SKM-1 (cell line): ENCODE measurements at regions not wholly inside any gene's neighbourhood (a gene's known extent, or its start where the extent isn't known, plus 50 kb on each side); places are given as distances from the start of the nearest gene placed in this dataset.
"Not testable (repeated sequence)": the region's sequence is repeated elsewhere in the genome, so short reads cannot be mapped to it uniquely, and the experiment has no call there.

Experiments
- DNase-seq: peaks from one replicate; lab custom pipeline; 2025; ENCODE audit not compliant: unreplicated experiment; lab: John Stamatoyannopoulos, UW

DNA sequence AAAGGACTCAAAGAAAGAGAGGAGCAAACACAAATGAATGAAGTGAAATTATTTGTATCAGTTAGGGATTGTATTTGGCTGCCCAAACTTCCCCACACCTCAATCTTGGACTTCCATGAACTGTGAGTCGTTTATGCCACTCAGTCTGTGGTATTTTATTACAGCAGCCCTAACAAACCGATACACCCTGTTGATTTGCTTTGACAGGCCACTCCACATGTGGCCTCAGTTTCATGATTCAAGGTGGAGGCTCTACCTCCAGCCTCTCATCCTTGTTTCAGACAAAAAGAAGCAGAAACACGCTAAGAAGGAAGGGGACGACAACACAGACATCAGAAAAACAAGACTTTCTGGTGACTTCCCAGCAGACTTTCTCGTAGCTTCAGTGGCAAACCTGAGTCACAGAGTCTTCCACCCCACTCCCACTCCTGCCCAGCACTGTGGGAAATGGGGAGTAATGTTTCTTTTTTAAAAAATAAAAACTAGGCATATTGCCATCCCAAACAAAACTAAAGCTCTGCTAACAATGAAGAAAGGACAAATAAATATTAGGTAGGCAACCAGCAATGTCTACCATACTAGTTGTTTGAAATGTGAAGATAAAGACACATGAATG is 52.2 kb upstream of the ABCA1 start:
- no peak for DNase-seq

DNA sequence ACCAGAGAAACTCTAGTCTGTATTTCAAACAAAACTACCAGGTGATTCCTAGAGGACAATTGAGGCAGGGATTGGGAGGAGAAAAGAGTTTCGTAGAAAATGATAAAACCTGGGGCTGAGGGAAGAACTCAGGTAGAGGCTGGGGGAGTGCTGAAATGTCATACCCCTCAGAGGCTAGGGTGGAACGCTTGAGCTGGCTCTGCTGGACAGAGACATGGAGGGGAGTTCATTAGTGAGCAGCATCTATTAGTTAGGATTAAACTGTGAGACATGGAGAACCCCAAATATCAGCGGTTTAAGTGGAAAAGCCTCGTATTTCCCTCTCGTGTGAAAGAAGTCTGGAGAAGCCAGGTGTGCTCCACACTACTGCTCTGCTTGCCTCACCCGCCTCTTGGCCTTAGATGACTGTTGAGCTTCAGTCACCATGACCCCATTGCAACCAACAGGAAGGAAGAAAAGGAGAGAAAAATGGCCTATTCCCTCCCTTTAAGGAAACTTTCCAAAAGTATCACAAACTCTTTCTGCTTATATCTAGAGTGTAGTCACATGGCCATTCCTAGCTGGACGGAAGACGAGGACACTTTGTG is 53.7 kb upstream of the ABCA1 start:
- DNase-seq = no peak

DNA sequence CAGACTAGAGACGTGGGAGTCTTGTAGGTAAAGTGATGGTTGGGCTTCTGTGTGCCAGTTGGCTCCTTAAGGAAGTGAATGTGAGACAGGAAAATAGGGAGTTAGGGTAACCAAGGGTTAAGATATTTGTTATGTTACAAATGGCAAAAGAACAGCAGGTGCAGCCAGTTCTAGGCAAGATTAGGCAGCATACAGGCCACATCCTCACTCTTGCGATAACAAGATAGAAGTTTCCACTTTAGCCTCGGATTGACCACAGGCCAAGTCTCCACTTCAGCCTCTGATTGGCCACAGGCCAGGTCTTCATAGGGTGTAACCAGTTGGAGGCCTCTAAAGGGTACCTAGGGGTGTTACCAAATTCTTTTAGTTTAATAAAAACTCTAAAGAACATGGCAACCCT is 54.6 kb upstream of the ABCA1 start:
- DNase-seq = no peak

DNA sequence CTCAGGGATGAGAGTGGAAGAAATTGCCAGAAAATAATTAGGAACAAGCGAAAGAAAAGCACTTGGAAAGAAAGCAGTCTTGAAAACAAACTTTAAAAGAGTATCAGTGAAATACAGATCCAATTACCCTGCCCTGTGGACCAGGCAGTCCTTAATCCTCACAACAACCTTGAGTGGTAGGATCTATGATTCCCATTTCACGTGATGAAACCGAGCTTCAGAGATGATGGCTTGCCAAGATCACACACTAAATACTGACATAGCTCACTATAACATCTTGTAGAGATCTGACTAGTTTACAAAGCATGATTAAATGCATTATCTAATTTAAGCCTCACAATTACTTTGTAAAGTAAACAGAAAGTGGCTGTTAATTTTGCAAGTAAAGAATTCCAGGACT is 55.5 kb upstream of the ABCA1 start:
- DNase-seq = no peak

DNA sequence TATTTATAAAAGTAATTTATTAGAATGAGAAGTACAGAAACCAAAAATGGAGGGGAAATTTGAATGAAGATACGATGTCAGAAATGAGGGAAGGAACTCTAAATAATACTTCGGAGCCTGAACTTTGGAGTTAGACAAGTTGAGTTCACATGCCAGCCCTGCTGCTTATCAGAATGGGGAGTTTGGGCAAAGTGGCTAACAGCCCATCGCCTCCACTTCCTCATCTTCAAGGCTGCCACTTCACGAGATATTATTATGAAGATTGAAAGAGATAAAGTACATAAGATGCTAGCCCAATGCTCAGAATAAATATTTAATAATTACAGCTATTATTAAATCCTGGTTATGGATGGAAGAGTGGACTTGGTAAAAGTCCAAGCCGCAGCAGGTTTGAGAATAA is 56.2 kb upstream of the ABCA1 start:
- DNase-seq = no peak

DNA sequence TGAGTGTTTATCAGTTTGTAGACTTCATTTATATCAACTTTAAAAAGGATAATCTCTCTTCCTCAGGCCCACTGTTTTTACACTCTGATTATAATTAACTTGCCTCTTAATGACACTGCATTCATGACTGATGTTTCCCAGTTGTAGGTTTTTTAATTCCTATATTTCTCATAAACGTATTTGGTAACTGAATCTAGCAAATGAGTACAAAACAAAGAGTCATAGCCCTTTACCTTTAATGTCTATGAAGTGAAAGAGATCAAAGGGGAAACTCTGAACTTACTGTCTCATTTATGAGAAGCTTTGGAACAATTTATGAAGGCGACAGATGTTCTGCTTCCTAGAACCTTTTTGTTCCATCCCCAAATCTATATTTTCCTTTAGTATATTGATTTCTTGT is 56.6 kb upstream of the ABCA1 start:
- no peak for DNase-seq

DNA sequence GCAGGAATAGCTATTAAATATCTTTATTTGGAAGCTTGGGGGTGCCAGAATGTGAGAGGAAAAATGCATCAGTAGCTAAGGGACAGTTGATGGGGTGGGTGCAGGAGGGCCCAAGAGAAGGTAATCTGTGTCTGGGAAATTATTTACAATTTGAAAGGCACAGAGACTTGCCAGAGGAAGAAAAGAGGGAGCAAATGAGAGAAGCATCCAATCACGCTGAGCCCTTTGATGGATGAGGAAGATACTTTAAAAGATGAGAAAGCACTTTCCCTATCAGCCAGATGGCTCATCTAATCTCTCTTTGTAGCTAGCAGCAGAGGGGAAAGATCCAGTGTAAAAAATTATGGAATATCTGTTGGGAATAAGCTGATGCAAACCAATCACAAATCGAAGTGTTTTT is 57.0 kb upstream of the ABCA1 start:
- DNase-seq = no peak

DNA sequence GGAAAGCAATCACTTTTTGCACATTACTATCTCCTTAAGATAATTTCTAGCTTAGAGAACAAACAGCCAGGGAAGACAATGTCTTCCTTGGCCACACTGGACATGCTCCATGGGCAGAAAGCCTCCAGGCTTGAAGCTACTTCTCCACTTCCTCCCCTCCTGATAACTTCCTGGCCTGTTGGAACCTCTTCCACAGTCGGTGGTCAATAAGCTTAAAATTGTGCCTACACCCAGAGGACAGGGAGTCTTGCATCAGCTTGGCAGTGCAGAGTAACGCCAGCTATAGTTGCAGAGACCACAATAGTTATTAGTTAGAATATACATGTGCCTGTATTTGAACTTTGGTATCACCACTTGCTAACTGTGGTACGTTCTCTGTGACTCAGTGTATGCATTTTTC is 58.1 kb upstream of the ABCA1 start:
- no peak for DNase-seq

DNA sequence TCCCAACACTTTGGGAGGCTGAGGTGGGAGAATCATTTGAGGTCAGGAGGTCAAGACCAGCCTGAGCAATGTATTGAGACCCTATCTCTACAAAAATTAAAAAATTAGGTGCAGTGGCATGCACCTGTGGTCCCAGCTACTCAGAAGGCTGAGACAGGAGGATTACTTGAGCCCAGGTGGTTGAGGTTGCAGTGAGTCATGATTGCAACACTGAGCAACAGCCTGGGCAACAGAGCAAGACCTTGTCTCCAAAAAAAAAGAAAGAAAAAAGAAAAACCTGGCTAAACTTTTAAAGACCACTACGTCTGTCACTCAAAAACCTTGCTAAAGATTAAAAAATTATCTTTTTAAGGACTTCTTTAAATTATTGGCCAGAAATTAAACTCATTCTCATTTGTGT is 59.8 kb upstream of the ABCA1 start:
- no peak for DNase-seq

DNA sequence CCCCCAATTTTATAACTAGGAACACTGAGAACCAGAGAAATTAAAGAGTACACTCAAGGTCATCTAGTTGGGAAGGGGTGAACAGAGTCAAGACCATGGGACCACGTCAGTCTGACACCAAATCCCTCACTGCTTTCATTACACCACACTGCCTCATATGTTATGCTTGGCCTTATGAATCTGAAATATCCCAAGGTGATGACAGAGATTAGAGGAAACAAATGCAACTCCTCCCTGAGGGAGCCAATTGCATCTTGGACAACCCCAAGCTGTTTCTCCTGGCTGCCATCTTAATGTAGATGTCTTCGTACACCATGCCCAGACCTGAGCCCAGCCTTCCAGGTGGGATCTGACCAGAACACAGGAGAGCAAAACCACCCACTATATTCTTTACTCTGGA is 60.6 kb upstream of the ABCA1 start:
- no peak for DNase-seq

DNA sequence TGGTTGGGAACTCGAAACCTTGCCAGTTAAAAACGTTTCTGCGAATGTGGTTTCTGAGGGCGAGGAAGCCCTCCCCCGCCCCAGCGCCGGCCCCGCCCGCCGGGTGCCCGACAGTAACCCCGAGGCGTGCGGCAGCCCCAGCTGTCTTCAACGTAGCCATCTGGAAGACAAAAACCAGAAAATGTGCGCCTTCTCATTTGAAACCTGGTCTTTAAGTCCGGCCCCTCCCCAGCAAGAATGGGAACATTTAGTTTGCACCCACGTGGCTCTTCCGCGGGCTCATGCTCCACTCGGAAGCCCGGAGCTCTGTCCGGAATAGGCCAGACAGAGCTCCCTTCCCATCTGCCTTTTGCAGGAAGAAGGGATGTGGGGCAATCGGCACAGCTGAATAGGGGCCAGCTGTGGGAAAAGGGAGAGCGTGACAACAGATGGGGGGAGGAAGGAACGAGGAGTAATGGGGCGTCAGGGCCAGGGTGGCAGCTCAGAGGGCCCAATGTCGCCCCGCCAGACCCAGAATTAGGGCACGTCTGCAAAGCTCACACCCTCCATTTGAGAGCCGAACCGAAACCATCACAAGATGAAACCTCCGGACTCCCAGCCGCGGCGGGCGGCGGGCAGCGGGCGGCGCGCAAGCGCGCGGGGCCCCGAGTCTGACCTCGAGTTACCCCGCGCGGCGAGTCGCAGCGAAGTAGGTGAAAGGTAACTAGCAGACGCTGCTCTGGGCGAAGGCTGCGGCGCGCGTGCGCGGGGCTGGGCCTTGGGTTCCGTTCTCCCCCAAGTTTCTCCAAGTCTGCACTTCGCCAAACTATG is 63.4 kb upstream of the ABCA1 start:
- DNase-seq = peak; percentile 25

DNA sequence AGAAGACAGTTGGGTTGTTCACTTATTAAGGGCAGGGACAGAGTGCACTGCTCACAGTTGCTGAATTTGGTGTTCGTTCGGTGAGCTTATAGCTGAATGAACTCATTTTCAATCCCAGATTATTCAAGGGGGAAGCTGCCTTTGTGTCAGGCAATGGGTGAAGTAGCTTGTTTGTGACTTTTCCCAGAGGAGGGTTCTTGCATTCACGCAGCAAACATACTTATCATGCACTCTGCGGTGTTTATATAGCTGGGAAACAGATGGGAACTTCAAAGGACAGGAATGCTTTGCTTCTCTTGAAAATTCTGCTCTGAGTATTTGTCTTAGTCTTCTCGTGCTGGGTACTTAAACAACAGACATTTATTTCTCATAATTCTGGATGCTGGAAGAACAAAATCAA is 64.7 kb upstream of the ABCA1 start:
- DNase-seq = no peak

DNA sequence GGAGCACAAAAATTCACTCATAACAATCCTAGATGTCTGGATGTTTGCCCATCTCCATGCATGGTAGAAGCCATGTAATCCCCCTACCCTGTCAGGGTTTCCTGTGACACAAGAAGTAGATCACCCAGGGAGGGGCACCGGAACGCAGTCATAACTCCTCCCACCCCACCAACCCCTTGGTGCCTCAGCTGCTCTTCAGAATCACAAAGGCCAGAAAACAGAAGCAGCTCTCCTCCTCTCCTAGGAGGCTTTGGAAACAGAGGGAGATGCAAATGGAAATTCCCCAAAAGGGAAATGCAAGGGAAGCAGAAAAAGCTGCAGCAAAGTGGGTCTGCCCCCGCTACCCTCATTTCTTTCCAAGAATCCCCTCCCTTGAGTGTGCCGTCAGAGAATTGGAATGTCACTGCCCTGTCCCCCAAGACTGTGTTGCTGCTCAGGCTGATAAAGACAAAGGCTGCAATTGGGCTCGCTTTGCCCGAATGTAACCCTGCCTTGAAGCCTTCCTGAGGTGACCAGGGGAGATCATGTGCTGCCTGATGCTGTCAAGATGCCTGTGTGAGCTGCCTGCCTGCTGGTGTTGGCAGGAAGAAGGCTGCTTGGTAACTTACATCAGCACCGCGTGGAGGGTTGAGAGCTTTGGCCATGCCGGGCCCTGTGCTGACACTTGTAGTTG is 65.5 kb upstream of the ABCA1 start:
- no peak for DNase-seq

DNA sequence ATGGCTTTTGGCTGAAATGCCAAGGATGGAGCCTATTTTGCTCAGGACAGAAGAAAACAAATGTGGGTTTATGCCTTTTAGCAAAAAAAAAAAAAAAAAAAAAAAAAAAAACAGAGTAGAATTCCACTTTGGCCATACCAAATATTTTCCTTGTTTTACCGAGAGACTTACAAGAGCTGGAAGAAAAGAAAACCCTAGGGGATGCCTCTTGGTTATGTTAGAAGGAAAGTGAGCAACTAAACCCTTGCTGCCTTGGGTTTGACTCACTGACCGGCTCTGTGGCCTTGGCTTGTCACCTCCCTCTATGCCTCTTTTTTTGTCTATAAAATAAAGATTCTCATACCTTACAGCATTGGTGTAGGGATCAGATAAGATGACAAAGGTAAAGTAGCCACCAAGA is 69.6 kb upstream of the ABCA1 start:
- DNase-seq = no peak

DNA sequence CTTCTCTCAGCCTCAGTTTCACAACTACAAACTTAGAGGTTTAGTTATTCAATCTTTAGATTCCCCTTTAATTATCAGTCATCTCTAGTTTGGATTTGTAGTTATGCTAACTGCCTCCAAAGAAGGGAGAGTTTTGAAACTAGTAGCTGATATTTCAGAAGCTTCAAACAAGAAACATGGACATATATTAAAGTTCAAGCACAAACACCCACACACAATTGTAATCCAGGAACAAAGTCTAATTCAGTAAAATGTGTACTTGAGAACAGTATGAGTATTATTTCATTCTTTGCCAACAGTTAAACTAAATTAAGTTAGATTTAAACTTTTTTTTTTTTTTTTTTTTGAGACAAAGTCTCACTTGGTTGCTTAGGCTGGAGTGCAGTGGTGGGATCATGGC is 71.2 kb upstream of the ABCA1 start:
- DNase-seq = no peak

DNA sequence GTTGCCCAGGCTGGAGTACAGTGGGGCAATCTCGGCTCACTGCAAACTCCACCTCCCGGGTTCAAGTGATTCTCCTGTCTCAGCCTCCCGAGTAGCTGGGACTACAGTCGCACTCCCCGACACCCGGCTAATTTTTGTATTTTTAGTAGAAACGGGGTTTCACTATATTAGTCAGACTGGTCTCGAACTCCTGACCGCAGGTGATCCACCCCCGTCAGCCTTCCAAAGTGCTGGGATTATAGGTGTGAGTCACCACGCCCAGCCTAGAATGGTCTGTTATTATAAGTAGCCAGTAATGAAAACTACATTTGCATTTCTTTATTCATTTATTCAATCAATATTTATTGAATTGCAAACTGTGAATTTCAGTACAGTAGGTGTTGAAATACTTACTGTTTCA is 72.6 kb upstream of the ABCA1 start:
- not testable (repeated sequence) for DNase-seq

DNA sequence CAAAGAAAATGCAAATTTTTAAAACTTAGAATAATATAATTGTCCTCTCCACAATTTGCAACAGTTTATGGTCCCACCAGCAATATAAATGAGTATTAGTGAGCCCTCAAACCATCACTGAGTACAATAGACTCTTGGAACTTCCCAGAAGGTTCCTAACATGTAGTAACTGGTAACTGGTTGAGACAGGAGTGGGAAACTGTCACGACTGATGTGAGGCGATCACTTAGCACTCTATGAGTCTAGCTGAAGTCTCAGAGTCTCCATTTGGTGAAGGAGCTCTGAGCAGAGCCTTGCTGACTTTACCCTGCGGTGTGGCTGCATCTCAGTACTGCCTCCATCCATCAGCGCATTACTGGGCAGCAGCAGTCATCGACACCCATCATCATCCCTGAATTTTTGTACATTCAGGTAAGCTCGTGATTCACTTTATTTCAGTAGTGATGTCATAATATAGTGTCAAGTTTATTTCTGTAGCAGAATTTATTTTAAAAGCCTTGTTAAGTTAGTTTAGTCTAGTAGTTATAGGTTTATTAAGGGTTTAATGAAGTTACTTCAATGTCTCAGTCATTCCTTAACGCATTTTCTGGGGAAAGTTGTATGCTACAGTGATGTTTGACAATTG is 76.6 kb upstream of the ABCA1 start:
- DNase-seq = no peak

DNA sequence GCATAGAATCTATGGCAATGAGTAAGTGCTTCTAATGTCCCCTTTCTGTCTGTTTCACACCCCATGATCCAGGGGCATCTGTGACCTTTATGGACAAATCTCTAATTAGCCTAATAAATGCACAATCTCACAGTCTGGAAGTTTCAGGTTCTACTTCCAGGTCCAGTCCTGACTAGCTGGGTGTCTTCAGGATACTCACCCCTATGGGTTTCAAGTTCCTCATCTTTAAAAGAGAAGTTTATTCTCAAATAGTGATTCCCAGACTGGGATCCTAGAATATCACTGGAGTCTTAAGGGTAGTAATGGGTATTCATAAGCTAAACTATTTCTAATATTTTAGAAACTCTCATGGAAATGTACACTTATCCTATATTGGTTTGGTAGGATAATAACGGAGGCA is 77.2 kb upstream of the ABCA1 start:
- DNase-seq = no peak

DNA sequence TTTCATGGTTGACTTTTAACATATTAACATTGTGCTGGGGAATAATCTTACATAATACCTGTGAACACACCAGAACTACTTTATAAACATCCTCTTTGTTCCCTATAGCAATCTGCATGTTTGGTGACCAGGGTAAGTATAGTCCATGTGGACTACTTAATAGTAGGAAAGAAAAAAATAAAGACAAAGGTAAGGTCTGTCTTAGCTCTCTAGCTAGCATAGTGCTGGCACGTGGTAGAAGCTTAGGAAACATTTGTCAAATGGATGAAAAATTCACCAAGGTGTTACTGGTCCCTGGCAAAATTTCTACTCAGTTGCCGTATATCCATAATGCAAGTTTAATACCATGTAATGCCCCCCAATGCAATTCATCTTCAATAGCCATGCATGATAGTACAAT is 78.6 kb upstream of the ABCA1 start:
- no peak for DNase-seq

DNA sequence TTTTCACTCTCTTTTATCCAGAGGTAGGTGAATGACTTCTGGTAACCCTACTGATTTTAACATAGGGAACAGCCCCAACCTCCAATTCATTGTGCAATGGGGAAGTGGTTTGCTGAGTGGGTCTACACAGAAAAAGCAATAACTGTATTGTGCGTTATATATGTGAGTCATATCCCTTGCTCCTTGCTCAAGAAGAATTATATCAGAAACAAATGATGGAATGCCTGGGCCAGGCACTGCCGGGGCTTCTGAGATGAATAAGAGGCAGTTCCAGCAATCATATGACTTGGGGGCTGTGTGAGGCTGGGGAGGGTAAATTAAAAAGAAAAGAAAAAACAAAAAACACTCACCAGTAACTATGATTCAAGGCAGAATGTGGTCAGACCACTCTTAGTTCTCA is 79.2 kb upstream of the ABCA1 start:
- DNase-seq = peak; percentile 63

DNA sequence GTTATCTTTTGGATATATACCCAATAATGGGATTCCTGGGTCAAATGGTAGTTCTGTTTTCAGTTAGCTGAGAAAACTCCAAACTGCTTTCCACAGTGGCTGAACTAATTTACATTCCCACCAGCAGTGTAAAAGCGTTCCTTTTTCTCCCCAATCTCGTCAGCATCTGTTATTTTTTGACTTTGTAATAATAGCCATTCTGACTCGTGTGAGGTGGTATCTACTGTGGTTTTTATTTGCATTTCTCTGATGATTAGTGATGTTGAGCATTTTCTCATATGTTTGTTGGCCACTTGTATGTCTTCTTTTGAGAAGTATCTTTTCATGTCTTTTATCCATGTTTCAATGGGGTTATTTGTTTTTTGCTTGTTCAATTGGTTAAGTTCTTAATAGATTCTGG is 82.1 kb upstream of the ABCA1 start:
- DNase-seq = not testable (repeated sequence)

DNA sequence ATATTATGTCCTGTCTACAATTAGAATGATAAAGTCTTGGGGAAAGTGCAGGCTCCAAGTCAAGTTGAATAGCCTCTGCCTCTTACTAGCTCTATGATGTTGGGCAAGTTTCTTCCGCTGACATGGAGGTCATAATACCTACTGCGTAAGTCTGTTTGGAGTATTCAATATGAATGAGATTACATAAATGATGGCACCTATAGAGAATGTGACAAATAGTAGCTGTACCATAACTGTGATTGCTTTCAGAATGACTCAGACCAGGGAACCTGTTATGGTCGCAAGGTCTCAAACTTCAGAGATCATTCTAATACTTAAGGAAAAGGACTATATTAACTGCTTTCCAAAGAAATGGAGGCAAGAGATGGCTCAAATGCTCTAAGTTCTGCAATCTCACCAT is 94.0 kb upstream of the ABCA1 start:
- no peak for DNase-seq
